ENCODE measurements at regions not wholly inside any gene's neighbourhood (a gene's known extent, or its start where the extent isn't known, plus 50 kb on each side); places are given as distances from the start of the nearest gene placed in this dataset.

DNA sequence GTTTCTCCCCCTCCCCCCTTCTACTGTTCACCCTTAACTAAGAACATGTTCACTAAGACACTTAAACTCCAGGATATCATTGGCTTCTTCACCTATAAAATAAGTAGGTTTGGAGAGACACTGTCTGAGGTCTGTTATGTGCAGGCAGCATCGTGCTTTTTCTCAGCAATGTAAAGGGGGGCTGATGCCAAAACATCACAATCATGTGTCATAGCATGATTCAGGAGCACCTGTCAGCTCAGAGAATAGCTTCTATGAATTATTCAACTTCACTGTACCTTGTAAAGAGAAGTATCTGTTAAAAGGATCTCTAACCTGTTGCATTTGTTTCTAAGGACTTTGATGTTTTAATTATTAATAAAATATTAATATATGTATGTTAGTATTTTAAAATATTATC lies 211.4 kb upstream of the EPHA3 start:
- H3K9me3 ChIP-seq = no peaks in the 10 kb centered on the region
- intact Hi-C loops (cut with DNase I; ENCODE audit: low total_unique reads) = no loop called here
- no peaks in the 10 kb centered on the region for H3K36me3 ChIP-seq
- no peak overlapping the region for H3K4me3 ChIP-seq
- no peak for DNase-seq
- H3K27me3 ChIP-seq = no peaks in the 10 kb centered on the region
- no peak for TF ChIP-seq POLR2A (IDR thresholded peaks at IDR 0.05)
- TF ChIP-seq, protein P1, sequence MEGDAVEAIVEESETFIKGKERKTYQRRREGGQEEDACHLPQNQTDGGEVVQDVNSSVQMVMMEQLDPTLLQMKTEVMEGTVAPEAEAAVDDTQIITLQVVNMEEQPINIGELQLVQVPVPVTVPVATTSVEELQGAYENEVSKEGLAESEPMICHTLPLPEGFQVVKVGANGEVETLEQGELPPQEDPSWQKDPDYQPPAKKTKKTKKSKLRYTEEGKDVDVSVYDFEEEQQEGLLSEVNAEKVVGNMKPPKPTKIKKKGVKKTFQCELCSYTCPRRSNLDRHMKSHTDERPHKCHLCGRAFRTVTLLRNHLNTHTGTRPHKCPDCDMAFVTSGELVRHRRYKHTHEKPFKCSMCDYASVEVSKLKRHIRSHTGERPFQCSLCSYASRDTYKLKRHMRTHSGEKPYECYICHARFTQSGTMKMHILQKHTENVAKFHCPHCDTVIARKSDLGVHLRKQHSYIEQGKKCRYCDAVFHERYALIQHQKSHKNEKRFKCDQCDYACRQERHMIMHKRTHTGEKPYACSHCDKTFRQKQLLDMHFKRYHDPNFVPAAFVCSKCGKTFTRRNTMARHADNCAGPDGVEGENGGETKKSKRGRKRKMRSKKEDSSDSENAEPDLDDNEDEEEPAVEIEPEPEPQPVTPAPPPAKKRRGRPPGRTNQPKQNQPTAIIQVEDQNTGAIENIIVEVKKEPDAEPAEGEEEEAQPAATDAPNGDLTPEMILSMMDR (IDR thresholded peaks at IDR 0.05) = no peak
- no peak overlapping the region for H3K27ac ChIP-seq
- H3K4me1 ChIP-seq = no peaks in the 10 kb centered on the region

- DNase-seq = no peak
- H3K4me1 ChIP-seq = no peaks in the 10 kb centered on the region
- H3K4me3 ChIP-seq = no peak overlapping the region
- H3K9me3 ChIP-seq = no peaks in the 10 kb centered on the region
- H3K36me3 ChIP-seq = no peaks in the 10 kb centered on the region
- no peak overlapping the region for H3K27ac ChIP-seq
- intact Hi-C loops (cut with DNase I; ENCODE audit: low total_unique reads) = no loop called here
- TF ChIP-seq, protein P1 (IDR thresholded peaks at IDR 0.05) = no peak
- no peak for TF ChIP-seq POLR2A (IDR thresholded peaks at IDR 0.05)
- H3K27me3 ChIP-seq = no peaks in the 10 kb centered on the region
These were observed 195.0 kb upstream of the EPHA3 start for GRCh38 chr3:88912294-88912877.

DNA sequence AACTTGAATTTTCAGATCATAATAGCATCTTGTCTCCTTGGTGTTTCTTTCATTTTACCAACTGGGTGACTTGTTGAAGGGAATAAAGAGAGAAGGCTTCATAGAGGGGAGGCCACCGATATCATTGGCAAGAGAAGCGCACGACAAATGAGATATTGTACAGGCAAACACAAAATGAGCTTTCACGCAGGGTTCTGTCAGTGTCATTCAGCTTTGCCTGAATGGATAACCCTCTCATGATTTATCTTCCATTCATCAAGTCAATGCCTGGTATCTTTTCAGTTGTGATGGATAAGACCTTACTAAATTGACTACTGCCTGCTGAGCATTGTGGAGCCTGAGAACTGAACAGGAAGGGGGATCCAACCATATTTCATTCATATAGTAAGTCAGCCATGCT lies 188.6 kb upstream of the EPHA3 start:
- Histone ChIP-seq H3K4me1 (no peaks in the 10 kb centered on the region), H3K9me3 (no peaks in the 10 kb centered on the region), H3K27me3 (no peaks in the 10 kb centered on the region), H3K27ac (no peak overlapping the region), H3K4me3 (no peak overlapping the region), H3K36me3 (no peaks in the 10 kb centered on the region)
- intact Hi-C loops (cut with DNase I; ENCODE audit: low total_unique reads) = no loop called here
- no peak for DNase-seq
- TF ChIP-seq, protein P1 (IDR thresholded peaks at IDR 0.05) = no peak
- no peak for TF ChIP-seq POLR2A (IDR thresholded peaks at IDR 0.05)

- no peak for DNase-seq
These were observed 185.4 kb upstream of the EPHA3 start for GRCh38 chr3:88921986-88922385.

DNA sequence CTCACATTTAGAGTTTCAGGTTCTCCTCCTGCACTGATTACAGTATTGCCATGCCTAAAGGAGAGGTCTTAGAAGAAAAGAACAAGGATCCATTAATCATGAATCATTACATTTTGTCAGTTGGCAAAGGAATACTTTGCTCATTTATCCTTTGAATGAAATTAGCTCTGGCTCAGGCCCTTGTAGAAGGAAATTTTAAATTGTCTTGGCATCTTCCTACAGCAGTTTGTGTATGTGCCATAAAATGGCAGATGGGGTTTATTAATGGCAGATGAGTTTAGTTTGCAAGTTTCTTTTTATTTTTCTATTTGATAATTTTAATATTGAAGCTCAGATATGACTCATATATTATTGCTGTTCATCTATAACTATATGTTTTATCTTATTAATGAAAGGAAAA lies 181.2 kb upstream of the EPHA3 start:
- Histone ChIP-seq H3K4me3 (no peak overlapping the region), H3K9me3 (no peaks in the 10 kb centered on the region), H3K4me1 (no peaks in the 10 kb centered on the region), H3K36me3 (no peaks in the 10 kb centered on the region), H3K27me3 (no peaks in the 10 kb centered on the region), H3K27ac (no peak overlapping the region)
- intact Hi-C loops (cut with DNase I; ENCODE audit: low total_unique reads) = no loop called here
- DNase-seq = no peak
- TF ChIP-seq, protein P1 (IDR thresholded peaks at IDR 0.05) = no peak
- no peak for TF ChIP-seq POLR2A (IDR thresholded peaks at IDR 0.05)

More at GRCh38 chr3:88921986-88922385, 185.4 kb upstream of the EPHA3 start:
- Histone ChIP-seq H3K36me3 (no peaks in the 10 kb centered on the region), H3K4me3 (no peak overlapping the region), H3K27me3 (no peaks in the 10 kb centered on the region), H3K4me1 (no peaks in the 10 kb centered on the region), H3K27ac (no peak overlapping the region), H3K9me3 (no peaks in the 10 kb centered on the region)
- TF ChIP-seq, protein P1 (IDR thresholded peaks at IDR 0.05) = no peak
- no peak for TF ChIP-seq POLR2A (IDR thresholded peaks at IDR 0.05)
- intact Hi-C loops (cut with DNase I; ENCODE audit: low total_unique reads) = no loop called here

Measured in uterus (tissue), 3 donors.